ENCODE measurements at regions not wholly inside any gene's neighbourhood (a gene's known extent, or its start where the extent isn't known, plus 50 kb on each side); places are given as distances from the start of the nearest gene placed in this dataset.

DNA sequence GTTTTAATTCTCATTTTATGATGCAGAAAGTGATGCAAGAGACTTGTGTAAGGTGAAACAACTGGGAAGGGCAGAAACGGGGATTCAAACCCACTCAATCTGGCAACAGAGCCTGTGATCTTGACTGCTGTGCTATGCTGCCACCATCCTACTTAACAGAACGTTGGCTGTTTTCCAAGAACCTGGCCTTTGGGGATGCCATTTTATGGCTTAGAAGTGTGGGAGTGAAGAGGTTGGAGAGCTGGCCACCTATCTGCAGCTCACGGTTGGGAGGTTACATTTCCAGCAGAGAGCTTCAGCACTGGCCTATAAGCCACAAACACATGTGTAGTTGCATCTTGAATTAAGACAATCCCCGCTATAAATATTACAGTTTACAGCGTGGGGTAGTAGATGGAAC is 235.3 kb downstream of the PRDM2 start:
- no peaks in the 10 kb centered on the region for H3K27me3 ChIP-seq (ENCODE audit: low read depth)
- no peak for DNase-seq (ENCODE audit: low spot score in 2 of 2)

DNA sequence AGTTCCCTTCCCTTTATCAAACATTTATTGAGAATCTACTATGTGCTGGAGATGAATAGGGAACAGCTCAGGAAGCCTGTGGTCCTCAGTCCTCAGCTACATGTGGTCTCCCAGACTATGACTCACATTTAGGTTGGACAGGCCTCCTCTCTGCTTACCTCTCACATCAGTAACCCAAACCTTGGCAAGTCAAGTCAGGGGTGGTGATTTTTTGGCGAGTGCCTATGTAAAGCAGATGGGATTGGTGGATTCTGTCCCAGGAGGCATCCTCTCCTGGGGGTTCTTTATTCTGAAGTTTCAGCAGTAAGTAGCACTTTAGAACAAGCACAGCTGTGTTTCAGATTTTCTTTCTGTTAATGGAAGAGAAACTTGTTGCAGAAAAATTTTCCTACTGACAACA is 241.3 kb downstream of the PRDM2 start:
- no peaks in the 10 kb centered on the region for H3K27me3 ChIP-seq (ENCODE audit: low read depth)
- DNase-seq (ENCODE audit: low spot score in 2 of 2): no peak
- H3K9me3 ChIP-seq: no peaks in the 10 kb centered on the region
- H3K36me3 ChIP-seq (replicated peaks): no peaks in the 10 kb centered on the region
- no peak overlapping the region for H3K4me3 ChIP-seq
- in situ Hi-C loops (cut with MboI; ENCODE audit: low sequenced_read_pairs): no loop called here
- no peaks in the 10 kb centered on the region for H3K4me1 ChIP-seq

More for the DNA sequence above, 235.3 kb downstream of the PRDM2 start:
- Histone ChIP-seq H3K4me1 (no peaks in the 10 kb centered on the region), H3K9me3 (no peaks in the 10 kb centered on the region), H3K36me3 (replicated peaks) (no peaks in the 10 kb centered on the region), H3K4me3 (no peak overlapping the region)
- in situ Hi-C loops (cut with MboI; ENCODE audit: low sequenced_read_pairs): no loop called here

DNA sequence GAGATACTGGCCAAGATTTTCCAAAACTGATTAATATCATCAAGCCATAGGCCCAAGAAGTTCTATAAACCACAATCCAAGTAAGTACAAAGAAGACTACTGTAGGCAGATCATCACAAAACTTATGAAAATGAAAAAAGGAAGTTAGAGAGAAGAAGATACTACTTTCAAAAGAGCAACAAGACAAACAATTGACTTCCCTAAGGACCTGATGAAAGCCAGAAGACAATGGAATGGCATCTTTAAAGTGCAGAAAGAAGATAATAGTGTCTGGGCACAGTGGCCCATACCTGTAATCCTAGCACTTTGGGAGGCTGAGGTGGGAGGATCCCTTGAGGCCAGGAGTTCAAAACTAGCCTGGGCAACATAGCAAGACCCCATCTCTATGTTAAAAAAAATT is 243.1 kb downstream of the PRDM2 start:
- no peaks in the 10 kb centered on the region for H3K4me1 ChIP-seq
- no peaks in the 10 kb centered on the region for H3K27me3 ChIP-seq (ENCODE audit: low read depth)
- H3K36me3 ChIP-seq (replicated peaks): no peaks in the 10 kb centered on the region
- H3K9me3 ChIP-seq: no peaks in the 10 kb centered on the region
- no peak overlapping the region for H3K4me3 ChIP-seq
- in situ Hi-C loops (cut with MboI; ENCODE audit: low sequenced_read_pairs): no loop called here
- DNase-seq (ENCODE audit: low spot score in 2 of 2): no peak

DNA sequence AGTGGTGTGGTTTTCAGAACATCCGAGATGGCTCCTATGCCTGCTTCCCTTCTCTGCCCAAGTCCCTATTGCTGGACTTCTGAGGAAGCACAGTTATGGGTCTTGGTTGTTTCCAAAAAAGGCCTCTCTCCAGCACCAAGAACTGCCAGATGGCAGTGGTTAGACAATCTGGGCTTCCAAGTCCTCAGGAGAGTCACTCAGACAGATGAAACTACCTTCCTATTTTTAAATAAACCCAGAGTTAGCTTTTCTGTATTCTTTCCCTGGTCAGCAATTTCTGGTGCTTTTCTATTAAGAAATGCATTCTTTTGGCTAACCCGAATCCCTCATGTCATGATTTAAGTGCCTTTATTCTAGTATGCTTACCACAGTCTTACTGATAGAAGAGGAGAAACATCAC is 245.9 kb downstream of the PRDM2 start:
- H3K9me3 ChIP-seq: no peaks in the 10 kb centered on the region
- H3K4me1 ChIP-seq: no peaks in the 10 kb centered on the region
- H3K36me3 ChIP-seq (replicated peaks): no peaks in the 10 kb centered on the region
- H3K4me3 ChIP-seq: no peak overlapping the region
- no peak for DNase-seq (ENCODE audit: low spot score in 2 of 2)
- H3K27me3 ChIP-seq (ENCODE audit: low read depth): no peaks in the 10 kb centered on the region
- in situ Hi-C loops (cut with MboI; ENCODE audit: low sequenced_read_pairs): no loop called here

DNA sequence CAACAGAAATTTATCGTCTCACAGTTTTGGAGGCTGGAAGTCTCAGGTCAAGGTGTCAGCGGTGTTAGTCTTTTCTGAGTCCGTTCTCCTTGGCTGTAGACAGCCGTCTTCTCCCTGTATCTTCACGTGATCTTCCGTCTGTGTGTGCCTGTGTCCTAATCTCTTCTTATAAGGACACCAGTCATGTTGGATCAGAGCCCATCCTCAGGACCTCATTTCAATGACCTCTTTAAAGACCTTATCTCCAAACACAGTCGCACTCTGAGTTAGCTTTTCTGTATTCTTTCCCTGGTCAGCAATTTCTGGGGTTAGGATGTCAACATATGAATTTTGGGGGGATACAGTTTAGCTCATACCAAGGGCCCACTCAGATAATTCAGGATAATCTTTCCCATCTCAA is 247.7 kb downstream of the PRDM2 start:
- Histone ChIP-seq H3K9me3 (no peaks in the 10 kb centered on the region), H3K4me3 (no peak overlapping the region), H3K4me1 (no peaks in the 10 kb centered on the region), H3K27me3 (ENCODE audit: low read depth) (no peaks in the 10 kb centered on the region), H3K36me3 (replicated peaks) (no peaks in the 10 kb centered on the region)
- DNase-seq (ENCODE audit: low spot score in 2 of 2): no peak
- in situ Hi-C loops (cut with MboI; ENCODE audit: low sequenced_read_pairs): no loop called here

DNA sequence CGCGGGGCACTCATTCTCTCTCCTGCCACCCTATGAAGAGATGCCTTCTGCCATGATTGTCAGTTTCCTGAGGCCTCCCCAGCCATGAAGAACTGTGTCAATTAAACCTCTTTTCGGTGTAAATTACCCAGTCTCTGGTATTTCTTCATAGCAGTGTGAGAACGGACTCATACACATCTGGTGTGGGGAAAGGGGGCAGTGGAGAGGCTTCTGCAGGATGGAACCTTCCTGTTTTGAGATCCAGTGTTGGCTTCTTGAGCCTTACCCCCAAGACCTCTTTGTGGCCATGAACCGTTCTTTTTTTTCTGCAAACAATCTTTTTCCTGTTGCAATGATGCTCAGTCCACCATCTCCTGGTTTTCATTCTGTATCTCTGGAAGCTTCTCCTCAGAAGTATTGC is 248.4 kb downstream of the PRDM2 start:
- in situ Hi-C loops (cut with MboI; ENCODE audit: low sequenced_read_pairs): no loop called here
- no peak overlapping the region for H3K4me3 ChIP-seq
- H3K27me3 ChIP-seq (ENCODE audit: low read depth): no peaks in the 10 kb centered on the region
- DNase-seq (ENCODE audit: low spot score in 2 of 2): no peak
- no peaks in the 10 kb centered on the region for H3K4me1 ChIP-seq
- H3K36me3 ChIP-seq (replicated peaks): no peaks in the 10 kb centered on the region
- H3K9me3 ChIP-seq: no peaks in the 10 kb centered on the region

DNA sequence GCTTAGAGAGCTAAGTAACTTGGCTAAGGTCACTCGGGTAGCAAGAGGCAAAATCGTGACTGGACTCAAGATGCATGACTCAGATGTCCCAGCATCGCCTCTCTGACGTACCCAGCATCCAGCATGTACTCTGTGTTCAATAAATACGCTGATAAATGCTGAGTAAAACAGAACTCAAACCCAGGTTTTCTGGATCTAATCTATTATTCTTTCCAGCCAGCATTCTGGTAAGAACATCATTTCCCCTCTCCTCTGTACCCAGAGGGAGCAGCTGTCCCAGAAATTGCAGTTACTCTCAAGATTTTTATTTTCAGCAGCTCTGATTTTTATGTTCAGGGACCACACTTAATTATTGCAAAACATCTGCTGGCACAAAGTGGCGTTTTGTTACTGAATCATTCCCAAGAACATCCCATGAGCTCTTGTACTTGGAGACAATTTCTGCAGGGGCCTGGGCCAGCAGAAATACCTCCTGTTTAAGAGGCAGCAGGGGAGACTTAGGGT is 249.0 kb downstream of the PRDM2 start:
- in situ Hi-C loops (cut with MboI; ENCODE audit: low sequenced_read_pairs): no loop called here

DNA sequence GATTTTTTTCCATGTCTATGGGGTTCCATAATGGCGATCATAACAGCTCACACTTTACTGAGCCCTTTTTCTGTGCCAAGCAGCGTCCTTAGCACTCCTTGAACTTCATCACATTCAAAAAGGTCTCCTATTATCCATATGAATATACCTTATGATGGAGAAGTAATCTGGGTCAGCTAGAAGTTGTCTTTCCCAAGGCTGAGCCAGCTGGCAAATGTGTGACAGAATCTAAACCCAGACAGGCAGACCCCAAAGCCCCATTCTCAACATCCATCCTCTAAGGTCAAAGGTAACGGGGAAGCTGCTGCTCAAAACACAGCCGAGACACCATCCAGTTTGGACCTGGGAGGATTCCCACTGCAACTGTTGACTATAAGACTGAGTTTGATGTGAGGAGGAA is 249.6 kb downstream of the PRDM2 start:
- DNase-seq (ENCODE audit: low spot score in 2 of 2): no peak
- in situ Hi-C loops (cut with MboI; ENCODE audit: low sequenced_read_pairs): no loop called here
- Histone ChIP-seq H3K36me3 (replicated peaks) (no peaks in the 10 kb centered on the region), H3K4me1 (no peaks in the 10 kb centered on the region), H3K27me3 (ENCODE audit: low read depth) (peaks cover 6% of the 10 kb centered on the region), H3K4me3 (no peak overlapping the region), H3K9me3 (no peaks in the 10 kb centered on the region)

More for the DNA sequence above, 249.0 kb downstream of the PRDM2 start:
- H3K4me3 ChIP-seq: no peak overlapping the region
- no peak for DNase-seq (ENCODE audit: low spot score in 2 of 2)
- no peaks in the 10 kb centered on the region for H3K4me1 ChIP-seq
- no peaks in the 10 kb centered on the region; the same call in 1 of the 2 replicates for H3K27me3 ChIP-seq (ENCODE audit: low read depth)
- no peaks in the 10 kb centered on the region for H3K36me3 ChIP-seq (replicated peaks)
- no peaks in the 10 kb centered on the region for H3K9me3 ChIP-seq

DNA sequence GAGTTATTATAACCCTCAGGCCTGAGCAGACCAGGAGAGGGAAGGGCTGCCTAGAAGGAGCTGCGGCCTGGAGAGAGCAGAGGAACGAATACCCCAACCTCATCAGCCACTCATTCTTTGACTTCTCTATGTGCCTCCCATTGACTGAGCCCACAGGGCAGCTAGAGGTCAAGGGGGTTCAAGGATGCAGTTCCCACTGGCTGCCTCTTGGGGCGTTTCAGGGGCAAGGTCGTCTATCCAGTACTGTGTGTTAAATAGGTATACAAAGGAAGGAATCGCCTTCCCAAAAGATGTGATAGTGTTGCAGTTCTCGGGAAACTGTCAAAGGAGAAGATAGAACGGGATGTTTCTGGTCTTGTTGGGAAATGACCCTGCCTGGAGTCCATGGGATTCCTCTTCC is 250.6 kb downstream of the PRDM2 start:
- Histone ChIP-seq H3K4me1 (no peaks in the 10 kb centered on the region), H3K4me3 (no peak overlapping the region), H3K27me3 (ENCODE audit: low read depth) (peaks cover 12% of the 10 kb centered on the region), H3K36me3 (replicated peaks) (no peaks in the 10 kb centered on the region), H3K9me3 (no peaks in the 10 kb centered on the region)
- in situ Hi-C loops (cut with MboI; ENCODE audit: low sequenced_read_pairs): loop anchor here (10.0 to 25.0 kb wide), 2 partner anchors 286 to 1087 kb away; no protein-coding TSS in a partner anchor
- peak in 1 of 2 experiments; percentile 36 for DNase-seq (ENCODE audit: low spot score in 2 of 2)

DNA sequence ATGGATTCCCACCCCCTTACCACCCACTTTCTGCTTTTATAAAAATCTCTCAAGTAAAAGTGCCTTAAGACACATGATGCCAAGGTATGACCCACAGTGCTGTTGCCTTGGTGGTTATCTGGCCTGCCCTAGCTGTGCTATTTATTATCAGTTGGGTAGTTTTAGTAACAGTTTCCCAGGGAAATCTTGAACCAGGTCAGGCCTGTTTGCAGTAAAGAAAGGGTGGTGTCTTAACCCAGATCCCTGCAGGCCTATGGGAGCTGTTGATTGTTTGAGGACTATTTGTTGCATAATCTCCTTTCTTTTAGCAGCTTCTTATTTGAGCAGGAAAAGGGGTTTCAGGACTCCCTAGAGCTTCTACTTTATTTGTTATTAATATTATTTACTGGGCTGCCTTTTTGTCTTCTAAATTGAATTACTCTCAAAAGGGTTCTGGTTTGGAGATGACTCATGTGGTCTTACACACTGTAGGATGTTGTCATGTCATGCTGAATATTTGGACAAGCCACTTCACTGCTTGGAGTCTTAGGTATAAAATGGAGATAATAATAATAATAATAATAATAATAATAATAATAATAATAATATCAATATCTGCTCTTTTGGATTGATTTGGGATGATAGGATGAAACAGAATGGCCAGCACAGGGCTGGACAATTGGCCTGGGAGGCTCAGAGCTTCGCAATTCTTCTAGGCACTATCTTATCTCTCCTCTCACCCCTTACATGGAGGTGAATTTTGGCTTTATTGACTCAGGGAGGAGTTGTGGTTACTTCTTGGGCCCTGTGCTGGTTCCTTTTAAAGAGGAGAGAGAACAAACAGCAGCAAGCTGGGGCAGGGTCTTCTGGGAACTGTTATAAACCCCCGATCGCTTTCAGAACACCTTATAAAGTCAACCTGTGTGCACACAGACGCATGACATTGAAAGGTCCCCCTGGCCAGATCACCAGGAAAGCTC is 252.1 kb downstream of the PRDM2 start:
- no peak for DNase-seq (ENCODE audit: low spot score in 2 of 2)
- H3K36me3 ChIP-seq (replicated peaks): no peaks in the 10 kb centered on the region
- no peaks in the 10 kb centered on the region for H3K9me3 ChIP-seq
- H3K4me1 ChIP-seq: no peaks in the 10 kb centered on the region
- H3K4me3 ChIP-seq: no peak overlapping the region
- in situ Hi-C loops (cut with MboI; ENCODE audit: low sequenced_read_pairs): loop anchor here (10.0 to 25.0 kb wide), 2 partner anchors 287 to 1085 kb away; no protein-coding TSS in a partner anchor
- peaks cover 16% of the 10 kb centered on the region for H3K27me3 ChIP-seq (ENCODE audit: low read depth)

DNA sequence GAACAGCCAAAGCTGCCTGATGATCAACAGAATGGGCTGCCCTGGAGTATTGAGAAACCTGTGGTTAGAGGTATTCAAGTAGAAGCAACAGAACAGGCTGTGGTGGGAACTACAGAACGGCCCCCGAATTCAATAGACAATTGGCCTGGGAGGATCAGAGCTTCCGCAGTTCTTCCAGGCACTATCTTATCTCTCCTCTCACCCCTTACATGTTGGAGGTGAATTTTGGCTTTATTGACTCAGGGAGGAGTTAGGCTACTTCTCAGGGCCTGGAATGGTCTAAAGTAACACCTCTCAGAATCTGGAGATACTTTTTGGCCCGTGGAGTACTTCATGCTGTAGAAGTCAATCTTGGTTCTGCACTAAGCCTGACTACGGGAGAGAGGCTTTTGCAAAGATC is 253.0 kb downstream of the PRDM2 start:
- in situ Hi-C loops (cut with MboI; ENCODE audit: low sequenced_read_pairs): loop anchor here (10.0 to 25.0 kb wide), 2 partner anchors 288 to 1084 kb away; no protein-coding TSS in a partner anchor
- Histone ChIP-seq H3K4me1 (no peaks in the 10 kb centered on the region), H3K9me3 (no peaks in the 10 kb centered on the region), H3K4me3 (no peak overlapping the region), H3K27me3 (ENCODE audit: low read depth) (peaks cover 16% of the 10 kb centered on the region), H3K36me3 (replicated peaks) (no peaks in the 10 kb centered on the region)
- DNase-seq (ENCODE audit: low spot score in 2 of 2): no peak

DNA sequence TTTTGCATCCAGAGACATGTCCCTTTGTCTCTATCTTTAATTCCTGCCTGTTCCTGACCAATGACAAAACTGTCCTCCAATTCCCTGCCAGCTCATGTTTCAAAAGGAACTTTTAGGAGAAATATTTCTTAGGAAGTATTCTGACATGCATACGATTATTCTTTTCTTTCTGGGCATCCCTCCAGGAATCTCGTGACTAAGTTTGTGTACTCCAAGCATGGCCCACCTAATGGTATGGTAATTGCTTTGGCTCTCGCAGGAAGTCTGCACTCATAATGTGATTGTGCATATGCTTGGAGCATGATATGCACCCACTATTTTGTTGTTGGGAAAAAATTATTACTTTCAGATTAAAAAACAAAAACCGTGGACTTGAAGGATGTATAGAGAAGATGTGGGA is 256.4 kb downstream of the PRDM2 start:
- H3K27me3 ChIP-seq (ENCODE audit: low read depth): peaks cover 16% of the 10 kb centered on the region
- no peaks in the 10 kb centered on the region for H3K9me3 ChIP-seq
- no peak overlapping the region for H3K4me3 ChIP-seq
- H3K36me3 ChIP-seq (replicated peaks): no peaks in the 10 kb centered on the region
- DNase-seq (ENCODE audit: low spot score in 2 of 2): no peak
- no peaks in the 10 kb centered on the region for H3K4me1 ChIP-seq
- in situ Hi-C loops (cut with MboI; ENCODE audit: low sequenced_read_pairs): loop anchor here (10.0 to 25.0 kb wide), 2 partner anchors 292 to 1081 kb away; no protein-coding TSS in a partner anchor

DNA sequence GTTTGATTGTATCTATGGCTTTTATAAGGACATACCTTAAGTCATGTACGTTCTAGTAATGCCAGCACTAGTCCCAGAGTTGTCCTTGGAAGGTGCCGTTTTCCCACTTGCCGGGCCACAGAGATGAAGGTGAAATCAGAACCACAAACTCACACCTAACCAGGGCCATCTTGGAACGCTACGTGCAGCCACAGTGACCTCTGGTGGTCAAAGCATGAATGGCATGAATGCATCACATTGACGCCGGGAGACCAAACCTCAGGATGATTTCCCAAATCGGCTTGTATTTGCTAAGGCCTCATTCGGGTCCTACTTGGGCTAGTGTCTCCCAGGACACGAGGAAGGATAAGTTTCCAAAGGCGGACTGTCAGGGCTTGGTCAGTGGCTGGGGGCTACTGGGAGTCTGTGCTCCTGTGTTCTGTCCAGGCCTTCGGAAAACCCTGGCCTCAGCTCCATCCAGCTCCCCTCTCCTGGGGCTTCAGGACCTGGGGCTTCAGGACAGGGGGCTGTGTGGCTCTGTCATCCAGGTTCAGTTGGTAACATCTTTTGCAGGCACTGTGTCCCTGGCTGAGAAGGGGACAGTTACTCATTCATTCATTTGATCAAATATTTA is 260.5 kb downstream of the PRDM2 start:
- peak; percentile 36 to 77 for DNase-seq (ENCODE audit: low spot score in 2 of 2)
- in situ Hi-C loops (cut with MboI; ENCODE audit: low sequenced_read_pairs): loop anchor here (25.0 kb wide), 1 partner anchor 1077 kb away; no protein-coding TSS in a partner anchor
- Histone ChIP-seq H3K4me3 (no peak overlapping the region), H3K36me3 (replicated peaks) (no peaks in the 10 kb centered on the region), H3K9me3 (no peaks in the 10 kb centered on the region), H3K4me1 (no peaks in the 10 kb centered on the region), H3K27me3 (ENCODE audit: low read depth) (0 out of 2 replicates have a peak, but pooled peaks cover 5% of the 10 kb centered on the region)

DNA sequence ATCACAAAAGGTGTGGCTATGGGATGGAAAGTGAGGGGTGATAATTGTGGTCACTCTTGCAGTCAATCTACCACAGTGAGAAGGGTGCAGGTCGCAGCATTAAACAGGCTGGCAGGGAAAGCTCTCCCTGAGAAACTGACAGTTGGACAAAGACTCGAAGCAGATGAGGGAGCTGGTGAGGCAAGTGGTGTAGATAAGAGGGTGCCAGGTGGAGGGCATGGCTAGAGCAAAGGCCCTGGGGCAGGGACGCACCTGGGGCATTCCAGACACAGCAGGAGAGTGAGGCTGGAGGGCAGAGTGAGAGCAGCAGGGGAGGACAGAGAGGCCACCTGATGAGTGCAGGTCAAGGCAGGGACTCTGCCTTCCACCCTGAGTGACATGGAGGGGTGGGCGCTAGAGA is 264.8 kb downstream of the PRDM2 start:
- Histone ChIP-seq H3K4me1 (no peaks in the 10 kb centered on the region), H3K4me3 (no peak overlapping the region), H3K36me3 (replicated peaks) (no peaks in the 10 kb centered on the region), H3K9me3 (no peaks in the 10 kb centered on the region), H3K27me3 (ENCODE audit: low read depth) (no peaks in the 10 kb centered on the region)
- DNase-seq (ENCODE audit: low spot score in 2 of 2): no peak
- in situ Hi-C loops (cut with MboI; ENCODE audit: low sequenced_read_pairs): loop anchor here (25.0 kb wide), 1 partner anchor 1073 kb away; no protein-coding TSS in a partner anchor

Data from HAP-1 (cell line).